ENCODE measurements at regions not wholly inside any gene's neighbourhood (a gene's known extent, or its start where the extent isn't known, plus 50 kb on each side); places are given as distances from the start of the nearest gene placed in this dataset.

DNA sequence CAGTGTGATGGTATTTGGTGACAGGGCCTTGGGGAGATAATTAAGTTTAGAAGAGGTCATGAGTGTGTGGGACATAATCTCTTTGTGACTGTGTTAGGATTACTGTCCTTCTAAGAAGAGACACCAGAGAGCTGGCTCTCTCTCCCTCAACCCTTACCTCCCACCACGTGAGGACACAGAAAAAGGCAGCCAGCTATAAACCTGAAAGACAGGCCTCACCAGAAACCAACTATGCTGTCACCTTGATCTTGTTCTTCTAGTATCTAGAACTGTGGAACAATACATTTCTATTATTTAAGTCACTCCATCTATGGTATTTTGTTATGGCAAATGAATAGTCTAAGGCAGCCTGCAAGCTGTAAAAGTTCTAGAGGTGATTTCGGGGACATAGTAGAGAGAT lies 203.7 kb downstream of the OTOR start:
- DNase-seq: no peak

DNA sequence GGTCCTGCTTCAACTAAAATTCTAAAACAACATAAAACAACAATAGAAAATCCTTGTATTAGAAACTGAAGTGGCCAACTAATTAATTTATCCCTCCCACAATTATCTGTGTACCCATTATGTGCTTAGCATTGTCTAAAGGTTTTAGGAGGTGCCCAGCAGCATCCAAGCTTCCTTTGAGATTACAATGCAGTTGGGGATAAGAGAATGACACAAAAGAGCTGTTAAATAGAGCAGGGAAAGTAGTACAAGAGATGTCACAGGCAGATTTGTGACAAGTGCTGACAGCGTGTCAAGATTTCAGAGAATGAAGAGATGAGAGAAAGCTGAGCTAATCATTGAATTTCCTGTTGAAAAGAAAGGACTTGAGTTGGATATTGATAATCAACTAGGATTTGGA lies 204.8 kb downstream of the OTOR start:
- no peak for DNase-seq

DNA sequence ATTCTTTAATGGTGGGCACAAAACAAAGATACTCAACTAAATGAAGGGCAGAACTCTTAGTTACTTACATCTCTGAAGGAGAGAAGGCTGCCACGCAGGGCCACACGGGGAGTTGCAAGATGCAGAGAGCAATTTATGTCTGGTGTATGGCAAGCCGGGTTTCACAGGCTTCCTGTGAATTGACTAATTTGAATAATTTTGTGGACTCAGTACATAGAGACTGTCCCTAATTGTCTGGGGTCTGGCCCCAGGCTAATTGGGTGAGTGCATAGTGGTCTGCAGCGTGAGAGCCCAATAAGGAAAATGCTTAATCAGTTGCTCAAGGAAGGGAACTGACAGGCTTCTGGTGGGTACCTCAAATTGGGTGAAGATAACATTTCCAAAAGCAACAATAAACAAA lies 205.7 kb downstream of the OTOR start:
- no peak for DNase-seq

DNA sequence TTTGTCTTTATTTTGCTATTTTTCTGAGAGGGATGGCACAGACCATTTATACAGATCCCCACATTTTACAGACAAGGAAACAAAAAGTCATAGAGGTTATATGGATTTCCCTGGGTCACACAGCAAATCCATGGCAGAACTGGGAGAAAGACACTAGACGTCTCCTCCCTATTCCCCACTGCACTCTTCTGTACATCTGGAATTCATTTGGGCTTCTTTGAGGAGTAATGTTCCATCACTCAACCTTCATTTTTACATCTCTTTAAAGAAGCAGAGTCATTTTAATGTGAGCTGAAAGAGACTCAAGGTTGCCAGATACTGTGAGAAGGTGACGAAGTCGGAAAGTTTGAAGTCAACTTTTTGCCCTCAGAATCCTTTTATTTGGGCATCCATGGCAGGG lies 207.3 kb downstream of the OTOR start:
- no peak for DNase-seq

DNA sequence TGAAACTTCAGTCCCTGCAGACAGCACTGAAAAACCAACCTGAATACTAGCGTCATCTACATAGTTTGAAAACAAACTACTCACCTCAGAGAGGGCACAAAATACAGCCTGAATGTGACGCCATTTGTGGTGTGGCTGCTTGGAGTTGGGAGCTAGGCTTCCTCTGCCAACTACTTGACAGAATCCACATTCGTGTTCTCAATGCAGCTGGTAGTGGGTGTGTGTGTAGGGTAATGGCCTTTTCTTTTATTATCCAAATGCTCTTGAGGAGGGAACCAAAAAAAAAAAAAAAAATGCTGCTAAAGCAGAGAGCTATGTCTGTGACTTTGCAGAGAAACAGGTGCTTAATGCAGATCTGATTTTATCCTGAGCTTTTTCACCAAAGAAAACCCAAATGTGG lies 207.8 kb downstream of the OTOR start:
- no peak for DNase-seq

DNA sequence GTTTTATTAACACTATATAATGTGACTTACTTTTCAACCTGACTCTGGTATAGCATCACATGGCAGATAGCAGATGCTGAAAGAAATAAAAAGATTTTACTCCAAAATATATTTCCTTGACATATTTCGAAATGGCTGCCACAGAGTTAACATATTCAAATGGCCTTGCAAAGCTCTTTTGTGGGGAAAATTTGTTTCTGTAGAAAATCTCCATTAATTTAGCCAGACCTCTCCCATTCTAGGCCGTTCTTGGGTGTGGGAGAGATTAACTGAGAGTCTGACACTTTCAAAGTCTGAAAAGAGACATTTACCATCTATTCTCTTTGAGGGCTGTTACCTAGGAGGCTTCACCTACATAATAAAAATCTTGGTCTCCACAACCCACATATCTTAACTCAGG lies 217.2 kb downstream of the OTOR start:
- DNase-seq: no peak

DNA sequence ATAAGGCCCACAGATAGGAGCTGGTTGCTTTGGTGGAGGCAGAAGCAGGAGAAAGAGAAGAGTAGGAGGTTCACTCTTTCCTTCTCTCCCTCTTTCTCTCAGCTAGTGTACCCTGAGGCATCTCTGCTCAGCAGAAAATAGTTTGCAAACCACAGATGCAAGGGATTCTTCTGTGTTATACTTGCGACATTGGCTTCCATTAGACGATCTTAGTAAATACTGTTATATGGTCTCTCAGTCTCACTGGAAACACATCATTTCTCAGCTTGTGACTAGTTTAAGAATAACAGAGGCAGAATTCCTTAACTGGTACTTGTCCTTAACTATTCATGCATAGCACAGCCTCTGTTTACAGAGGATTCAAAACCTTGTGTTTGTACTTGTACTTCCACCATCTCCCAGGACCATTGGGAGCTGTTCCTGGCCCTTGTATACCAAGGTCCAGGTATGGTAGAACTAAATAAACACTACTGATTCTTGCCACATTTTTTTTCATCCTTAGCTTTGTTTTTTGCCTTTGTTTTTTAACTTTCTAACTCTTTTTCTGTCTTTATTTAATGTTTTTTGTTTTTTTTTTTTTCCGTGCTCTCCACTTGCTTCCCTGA lies 218.2 kb downstream of the OTOR start:
- DNase-seq: no peak

DNA sequence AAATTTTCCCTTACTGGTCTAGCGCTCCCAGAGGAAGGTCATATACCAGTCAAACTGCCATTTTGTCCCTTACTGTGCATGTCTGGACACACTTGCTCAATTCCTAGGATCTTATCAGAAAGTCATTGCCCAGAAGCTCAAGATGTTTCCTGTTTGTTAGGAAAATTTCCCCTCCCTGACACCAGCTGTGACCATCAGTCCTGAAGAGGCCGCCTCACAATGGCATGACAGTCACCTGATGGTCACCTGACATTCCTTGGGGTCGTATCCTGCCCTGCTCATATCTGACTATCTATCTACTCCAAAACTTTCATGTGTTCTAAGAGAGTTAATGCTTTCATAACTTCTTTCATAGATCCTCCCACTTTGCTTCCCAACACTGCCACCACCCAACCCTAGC lies 219.9 kb downstream of the OTOR start:
- no peak for DNase-seq

DNA sequence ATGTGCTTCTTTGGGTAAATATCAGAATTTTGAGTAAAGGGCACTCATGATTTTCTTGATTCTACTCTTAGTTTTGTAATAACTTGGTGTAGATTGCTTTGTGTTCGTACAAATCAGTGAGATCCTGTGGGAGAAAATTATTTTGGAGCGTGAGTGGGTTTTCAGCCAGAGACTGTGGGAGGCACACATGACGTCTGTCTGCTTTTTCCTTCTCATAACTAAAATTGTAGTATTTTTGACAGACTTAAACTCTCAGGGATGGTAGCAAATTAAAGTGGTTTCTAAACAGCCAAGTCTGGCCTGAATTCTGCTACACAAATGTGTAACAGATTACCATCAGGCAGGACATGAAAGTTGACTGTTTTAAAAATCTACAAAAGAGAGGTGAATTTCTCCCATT lies 222.6 kb downstream of the OTOR start:
- DNase-seq: no peak

DNA sequence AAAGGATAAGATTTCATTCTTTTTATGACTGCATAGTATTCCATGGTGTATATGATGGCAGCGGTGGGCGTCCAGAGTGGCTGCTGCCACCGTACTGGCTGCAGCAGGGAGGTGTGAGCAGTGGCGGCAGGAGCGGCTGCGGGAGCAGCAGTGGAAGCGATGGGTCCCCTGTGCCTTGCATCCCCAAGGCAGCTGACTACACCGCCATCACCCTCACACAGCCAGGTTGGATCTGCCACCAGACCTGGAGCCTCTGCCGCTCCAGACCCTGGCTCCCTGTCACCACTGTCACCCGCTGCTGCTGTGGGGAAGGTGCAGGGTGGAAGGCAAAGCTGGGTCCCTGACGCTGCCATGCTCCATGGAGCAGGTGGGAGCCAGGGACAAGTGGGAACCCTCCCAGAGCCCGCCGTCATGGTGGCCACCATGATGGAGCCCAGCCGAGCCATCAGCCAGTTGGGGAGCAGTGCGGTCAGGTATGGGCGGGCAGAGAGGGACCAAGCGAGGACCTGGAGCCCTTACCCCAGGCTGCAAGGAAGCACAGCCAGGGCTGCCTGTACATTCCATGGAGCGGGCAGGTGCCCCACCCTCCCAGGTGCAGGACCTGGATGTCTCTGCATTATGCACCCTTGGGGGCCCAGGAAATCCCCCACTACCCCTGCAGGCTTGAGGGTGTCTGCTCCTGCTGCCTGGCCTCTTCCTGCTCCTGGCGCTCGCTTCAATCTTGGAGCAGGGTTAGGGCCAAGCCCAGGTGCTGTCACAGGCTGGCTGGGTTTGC lies 226.1 kb downstream of the OTOR start:
- no peak for DNase-seq

DNA sequence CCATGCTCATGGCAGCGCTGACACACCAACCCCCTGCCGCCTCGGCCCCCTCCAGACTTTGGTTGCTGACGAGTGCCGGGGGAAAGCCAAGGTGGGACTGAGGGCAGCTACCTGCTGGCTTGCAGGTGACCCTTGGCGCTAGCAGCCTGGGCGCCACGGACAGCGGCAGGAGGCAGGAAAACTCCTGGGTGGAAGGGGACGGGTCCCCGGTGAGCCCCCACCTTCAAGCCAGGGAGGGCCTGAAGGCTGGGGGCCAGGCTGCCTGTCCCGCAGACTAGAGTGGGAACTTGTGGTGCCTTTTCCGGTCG lies 226.7 kb downstream of the OTOR start:
- no peak for DNase-seq

DNA sequence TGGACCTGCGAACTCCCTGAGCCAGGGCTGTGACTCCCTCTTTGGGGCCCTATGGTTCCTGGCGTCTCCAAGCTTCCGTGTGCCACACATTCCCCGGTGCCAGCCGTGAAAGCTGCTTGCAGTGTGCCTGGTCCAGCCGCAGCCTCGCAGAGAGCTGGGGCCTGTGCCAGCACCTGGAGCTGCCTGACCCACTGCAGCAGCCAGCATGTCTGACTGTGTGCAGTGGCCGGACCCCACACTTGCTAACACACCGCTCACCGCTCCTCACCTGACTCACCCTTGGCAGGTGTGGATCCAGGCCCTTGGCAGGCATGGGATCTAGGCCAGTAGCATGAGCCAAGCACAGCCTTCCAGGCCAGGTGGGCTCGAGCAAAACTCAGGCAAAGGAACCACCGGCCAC lies 227.5 kb downstream of the OTOR start:
- no peak for DNase-seq

DNA sequence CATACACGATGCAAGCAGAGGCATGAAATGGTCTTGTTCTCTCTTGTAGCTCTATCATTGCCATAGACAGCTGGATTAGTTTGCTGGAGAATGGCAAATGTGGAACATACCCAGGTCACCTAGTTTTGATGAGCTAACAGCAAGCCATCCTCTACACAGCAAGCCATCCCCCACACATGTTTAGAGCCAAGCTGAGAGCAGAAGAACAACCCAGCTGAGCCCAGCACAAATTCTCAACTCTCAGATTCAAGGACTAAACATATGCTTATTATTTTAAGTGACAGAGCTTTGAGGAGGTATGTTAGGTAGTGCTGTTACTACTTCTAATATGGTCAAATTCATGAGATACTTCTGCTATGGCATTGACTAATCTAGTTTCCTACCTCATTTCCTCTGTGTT lies 230.3 kb downstream of the OTOR start:
- no peak for DNase-seq

DNA sequence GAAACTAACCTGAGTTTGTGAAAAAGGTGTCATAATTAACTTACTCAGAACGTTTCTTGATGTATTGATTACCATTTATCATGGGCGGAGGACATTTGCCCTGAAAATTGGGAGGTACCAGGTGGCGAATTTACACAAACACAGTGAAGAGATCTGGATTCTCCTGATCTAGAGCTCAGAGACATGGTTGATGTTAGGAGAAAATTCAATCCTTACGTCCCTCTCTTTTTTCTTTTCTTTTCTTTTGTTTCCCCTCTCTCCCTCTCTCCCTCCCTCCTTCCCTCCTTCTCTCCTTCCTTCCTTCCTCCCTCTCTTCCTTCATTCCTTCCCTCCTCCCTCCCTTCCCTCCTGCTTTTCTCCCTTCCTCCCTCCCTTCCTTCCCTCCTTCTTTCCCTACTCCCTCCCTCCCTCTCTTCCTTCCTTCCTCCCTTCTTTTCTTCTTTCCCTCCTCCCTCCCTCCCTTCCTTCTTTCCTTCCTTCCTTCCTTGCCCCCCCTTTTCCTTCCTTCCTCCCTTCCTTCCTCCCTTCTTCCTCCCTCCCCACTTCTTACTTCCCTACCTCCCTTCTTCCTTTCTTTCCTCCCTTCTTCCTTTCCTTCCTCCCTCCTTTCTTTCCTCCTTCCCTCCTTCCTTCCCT lies 234.1 kb downstream of the OTOR start:
- DNase-seq: no peak

DNA sequence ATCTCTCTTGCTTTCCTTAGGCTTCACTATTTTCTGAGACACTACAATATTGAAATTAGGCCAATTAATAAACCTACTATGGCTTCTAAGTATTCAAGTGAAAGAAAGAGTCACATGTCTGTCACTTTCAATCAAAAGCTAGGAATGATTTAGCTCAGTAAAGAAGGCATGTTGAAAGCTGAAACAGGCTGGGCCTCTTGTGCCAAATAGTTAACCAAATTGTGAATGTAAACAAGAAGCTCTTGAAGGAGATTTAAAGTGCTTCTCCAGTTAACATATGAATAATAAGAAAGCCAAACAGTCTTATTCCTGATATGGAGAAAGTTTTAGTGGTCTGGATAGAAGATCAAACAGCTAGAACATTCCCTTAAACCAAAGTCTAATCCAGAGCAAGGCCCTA lies 236.3 kb downstream of the OTOR start:
- no peak for DNase-seq

DNA sequence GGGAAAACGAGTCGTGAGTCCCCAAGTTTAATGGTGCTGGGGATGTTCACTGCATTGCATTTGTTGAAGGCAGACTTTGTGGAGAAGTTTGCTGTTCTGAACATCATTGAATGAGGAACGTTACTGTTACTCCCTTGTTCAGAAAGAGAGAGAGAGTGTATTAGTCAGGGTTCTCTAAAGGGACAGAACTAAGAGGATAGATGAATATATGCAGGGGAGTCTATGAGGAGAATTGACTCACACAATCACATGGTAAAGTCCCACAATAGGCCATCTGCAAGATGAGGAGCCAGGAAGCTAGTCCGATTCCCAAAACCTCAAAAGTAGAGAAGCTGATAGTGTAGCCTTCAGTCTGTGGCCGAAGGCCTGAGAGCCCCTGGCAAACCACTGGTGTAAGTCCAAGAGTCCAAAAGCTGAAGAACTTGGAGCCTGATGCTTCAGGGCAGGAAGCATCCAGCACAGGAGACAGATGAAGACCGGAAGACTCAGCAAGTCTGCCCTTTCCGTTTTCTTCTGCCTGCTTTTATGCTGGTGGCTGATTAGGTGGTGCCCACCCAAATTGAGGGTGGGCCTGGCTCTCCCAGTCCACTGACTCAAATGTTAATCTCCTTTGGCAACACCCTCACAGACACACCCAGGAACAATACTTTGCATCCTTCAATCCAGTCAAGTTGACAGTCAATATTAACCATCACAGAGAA lies 223.5 kb upstream of the PCSK2 start:
- no peak for DNase-seq

DNA sequence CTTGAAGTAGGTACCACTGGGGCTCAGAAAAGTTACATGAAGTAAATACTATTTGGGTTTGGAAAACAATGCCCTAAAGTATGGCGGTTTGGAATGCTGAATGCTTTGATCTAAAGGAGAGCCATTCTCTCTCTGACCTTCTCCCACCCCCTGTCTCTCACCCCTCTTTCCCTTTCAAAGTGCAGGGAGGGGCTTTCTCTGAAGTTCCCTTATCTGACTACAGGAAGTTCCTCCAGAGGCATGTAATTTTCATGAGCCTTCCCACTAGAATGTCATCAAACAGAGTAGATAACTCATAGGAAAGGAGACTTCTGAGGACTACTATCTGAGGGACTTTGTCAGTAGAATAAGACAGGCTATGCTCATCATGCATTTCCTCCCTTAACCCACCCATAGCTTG lies 216.7 kb upstream of the PCSK2 start:
- DNase-seq: no peak

DNA sequence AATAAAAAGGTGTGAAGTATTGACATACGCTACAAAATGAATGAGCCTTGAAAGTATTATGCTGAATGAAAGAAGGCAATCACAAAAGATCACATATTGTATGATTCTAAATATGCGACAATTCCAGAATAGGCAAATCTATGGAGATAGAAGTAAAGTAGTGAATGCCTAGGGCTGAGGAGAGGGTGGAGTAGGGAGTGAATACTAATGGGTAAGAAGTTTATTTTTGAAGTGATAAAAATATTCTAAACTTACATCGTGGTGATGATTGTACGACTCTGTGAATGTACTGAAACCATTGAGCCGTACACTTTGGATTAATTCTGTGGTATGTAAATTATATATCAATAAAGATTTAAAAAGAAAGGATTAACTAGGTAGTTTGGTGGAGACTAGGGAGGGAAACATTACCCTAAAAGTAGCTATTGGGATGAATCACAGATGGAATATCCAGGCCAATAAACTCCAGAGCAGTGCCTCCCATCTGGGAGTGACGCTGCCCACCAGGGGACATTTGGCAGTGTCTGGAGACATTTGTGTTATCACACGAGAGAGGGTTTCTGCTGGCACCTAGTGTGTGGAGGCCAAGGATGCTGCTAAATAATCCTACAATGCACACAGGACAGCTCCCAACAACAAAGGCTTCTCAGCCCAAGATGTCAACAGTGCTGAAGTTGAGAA lies 214.2 kb upstream of the PCSK2 start:
- no peak for DNase-seq

DNA sequence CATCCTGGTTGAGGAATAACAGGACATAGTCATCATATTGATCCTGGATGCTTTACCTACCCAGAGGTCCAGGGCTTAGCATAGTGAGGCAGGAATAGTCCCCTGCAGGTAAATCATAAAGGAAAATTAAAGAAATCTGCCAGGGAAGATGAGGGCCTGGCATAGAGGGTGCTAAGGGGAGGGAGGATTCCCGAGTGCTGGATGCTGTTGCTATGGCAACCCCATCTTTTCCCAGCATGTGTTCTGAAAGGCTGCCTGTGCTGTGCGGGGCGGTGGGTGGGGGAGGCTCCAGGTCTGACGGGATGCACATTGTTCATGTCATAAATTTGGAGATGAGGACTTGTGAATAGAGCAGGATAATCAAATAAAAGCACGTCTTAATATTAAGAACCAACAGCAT lies 212.6 kb upstream of the PCSK2 start:
- no peak for DNase-seq

DNA sequence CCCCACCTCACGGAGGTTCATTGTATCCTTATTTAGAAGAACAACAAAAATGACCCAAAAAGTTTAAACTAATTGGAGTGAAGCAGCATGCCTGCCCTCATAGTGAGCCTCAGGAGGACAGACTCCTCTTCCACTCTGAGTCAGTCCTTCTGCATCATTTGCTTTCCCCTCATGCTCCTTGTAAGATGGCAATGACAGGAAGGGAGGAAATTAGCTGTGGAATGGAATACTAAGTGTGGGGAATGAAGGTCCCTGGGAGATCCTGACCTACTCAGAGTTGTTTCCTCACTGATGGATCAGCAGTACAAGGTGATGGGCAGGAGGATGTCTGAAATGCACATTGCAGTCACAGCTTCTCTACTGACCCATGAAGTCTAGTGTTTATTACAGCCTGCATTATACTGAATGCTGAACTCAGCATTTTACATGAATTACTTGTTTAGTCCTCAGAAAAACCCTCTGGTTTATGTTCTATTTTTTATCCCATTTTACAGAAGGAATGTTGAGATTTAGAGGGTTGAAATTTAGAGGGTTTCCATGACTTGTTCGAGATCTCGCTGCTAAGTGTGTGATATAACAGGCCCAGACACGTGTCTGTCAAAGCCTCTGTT lies 212.0 kb upstream of the PCSK2 start:
- DNase-seq: no peak

DNA sequence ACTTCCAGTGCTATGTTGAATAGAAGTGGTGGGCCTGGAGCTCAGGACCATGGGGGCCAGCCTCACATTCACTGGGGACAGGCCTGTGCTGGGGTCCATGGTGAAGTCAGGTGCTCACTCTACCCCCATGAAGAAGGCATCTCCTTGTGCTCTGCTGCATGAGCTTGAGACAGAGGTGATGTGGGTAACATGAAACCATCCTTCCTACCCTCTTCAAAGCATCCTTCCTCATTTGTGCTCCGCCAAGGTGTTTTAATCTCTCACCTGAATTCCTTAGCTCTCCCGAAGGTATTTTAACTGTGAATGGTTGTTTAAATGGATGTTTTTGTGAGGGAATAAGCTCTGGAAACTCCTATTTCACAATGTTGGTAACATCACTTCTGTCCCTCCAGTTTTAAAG lies 209.6 kb upstream of the PCSK2 start:
- DNase-seq: no peak

DNA sequence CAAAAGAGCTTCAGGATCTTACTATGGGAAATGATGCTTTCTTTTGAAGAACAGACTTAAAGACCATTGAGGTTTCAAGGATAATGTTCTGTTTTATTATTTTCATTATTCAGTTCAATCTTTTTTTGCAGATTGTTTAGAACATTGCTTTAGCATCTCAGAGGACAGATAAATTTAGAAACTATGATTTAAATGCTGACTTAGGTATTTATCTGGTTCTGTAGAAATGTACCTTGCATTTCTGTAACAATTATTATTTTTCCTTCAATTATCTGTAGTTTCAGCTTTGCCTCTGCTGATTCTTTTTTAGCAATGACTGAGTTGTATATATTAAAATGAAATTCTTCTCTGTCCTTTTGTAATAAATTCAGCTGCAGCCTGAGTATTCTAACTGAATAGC lies 205.4 kb upstream of the PCSK2 start:
- DNase-seq: no peak

DNA sequence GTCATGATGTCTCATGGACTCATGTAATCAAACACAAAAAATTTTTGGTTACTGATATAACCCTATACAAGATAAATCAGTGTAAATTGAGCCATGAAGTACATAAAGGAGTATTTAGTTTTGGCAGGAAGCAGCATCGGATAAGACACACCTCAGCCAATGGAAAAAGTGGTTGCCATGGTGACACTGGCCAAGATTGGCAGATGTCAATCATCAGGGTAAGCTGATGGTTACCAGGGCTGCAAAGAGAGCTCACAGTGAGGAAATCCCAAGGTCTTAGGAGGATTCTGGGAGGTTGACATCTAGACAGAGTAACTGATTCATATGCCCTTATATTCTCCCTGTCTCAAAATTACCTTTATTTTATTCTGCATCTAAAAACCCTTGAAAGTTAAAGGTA lies 203.8 kb upstream of the PCSK2 start:
- no peak for DNase-seq

Data from CD4-positive, alpha-beta T cell treated with Interleukin-4 for 1 hour (primary cell).